ENCODE measurements at regions not wholly inside any gene's neighbourhood (a gene's known extent, or its start where the extent isn't known, plus 50 kb on each side); places are given as distances from the start of the nearest gene placed in this dataset.

GRCh38 chr9:87081503-87081902 lies 134.2 kb upstream of the GAS1 start:
- DNase-seq (ENCODE audit: insufficient read length, low spot score) (no peak), FAIRE-seq (no peak)

GRCh38 chr9:87083986-87084385 lies 136.7 kb upstream of the GAS1 start:
- no peak for FAIRE-seq

DNA sequence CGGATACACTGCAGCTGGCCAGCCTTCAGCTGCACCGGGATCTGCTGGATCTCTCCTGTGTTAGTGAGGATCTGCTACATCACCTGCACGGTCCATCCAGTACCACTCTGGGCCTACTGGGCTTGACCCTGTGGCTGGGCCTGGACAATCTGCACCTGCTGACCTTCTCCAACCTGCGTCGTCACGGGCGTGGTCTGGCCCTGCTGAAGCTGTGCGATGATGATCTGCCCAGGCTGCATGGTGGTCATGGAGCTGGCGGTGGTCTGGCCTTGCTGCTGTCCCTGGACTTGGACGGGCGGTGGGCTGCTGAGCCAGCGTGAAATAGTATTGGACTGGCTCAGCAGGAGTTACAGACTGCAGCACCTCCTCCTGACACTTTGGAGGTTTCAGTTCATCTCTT lies 137.1 kb upstream of the GAS1 start:
- no peak for FAIRE-seq
- DNase-seq (ENCODE audit: insufficient read length, low spot score) = no peak

More at GRCh38 chr9:87083986-87084385, 136.7 kb upstream of the GAS1 start:
- DNase-seq (ENCODE audit: insufficient read length, low spot score) = no peak

GRCh38 chr9:87085073-87085472 lies 137.8 kb upstream of the GAS1 start:
- no peak for DNase-seq (ENCODE audit: insufficient read length, low spot score)
- no peak for FAIRE-seq

- DNase-seq (ENCODE audit: insufficient read length, low spot score) (no peak), FAIRE-seq (no peak)
These were observed 138.2 kb upstream of the GAS1 start for GRCh38 chr9:87085521-87085920.

- FAIRE-seq (no peak), DNase-seq (ENCODE audit: insufficient read length, low spot score) (no peak)
These were observed 139.0 kb upstream of the GAS1 start for GRCh38 chr9:87086221-87086818.

DNA sequence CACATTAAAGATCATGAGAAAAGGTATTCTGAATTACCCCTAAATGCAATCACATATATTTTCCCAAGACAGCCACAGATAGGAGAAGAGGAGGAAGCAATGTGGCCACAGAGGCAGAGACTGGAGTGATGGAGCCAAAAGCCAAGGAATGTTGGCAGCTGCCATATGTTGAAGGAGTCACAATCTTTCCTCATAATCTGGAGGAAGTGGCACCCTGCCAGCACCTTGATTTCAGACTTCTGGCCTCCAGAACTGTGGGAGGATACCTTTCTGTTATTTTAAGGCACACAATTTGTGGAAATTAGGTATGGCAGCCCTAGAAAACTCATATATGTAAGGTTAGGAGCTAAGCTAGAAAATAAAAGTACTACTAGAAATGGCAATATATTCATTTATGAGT lies 139.9 kb upstream of the GAS1 start:
- FAIRE-seq = no peak

DNA sequence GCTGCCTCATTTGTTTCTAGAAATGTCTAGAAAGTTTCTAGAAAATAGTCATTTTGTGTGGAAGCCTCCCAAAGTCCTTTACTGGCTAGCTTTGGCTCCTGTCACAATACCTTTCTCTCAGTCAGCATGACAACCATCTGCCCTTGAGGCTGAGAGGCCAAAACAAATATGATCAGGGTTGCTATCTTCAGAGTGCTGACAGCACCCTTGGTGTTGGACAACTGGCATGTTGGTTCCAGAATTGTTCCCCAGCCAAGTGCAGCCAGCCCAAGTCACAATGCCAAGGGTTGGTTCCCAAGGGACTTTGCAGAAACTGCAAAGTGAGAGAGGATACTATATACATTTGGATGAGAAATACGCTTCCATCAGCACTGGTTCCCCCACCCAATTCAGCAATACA lies 140.9 kb upstream of the GAS1 start:
- no peak for DNase-seq (ENCODE audit: insufficient read length, low spot score)
- no peak for FAIRE-seq

More for the DNA sequence above, 139.9 kb upstream of the GAS1 start:
- no peak for DNase-seq (ENCODE audit: insufficient read length, low spot score)

- DNase-seq (ENCODE audit: insufficient read length, low spot score) = no peak
- FAIRE-seq = no peak
These were observed 141.5 kb upstream of the GAS1 start for GRCh38 chr9:87088621-87089365.

DNA sequence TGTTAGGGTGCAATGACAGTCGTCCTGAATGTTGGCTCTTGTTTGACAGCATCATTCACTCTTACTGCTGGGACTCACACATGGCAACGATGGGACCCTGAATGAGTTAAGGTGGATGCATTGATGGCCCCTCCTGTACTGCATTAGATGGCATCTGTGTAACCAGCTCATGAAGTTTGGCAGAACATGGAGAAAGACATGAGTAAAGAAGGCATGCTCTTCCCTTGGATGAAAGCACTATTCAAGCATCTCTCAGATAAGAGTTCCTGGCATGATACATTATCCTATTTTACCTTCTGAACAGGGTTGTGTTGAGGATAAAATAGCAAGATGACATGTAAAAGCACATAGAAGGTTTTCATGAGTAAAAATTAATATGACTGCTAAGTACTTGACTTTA lies 142.2 kb upstream of the GAS1 start:
- DNase-seq (ENCODE audit: insufficient read length, low spot score) (no peak), FAIRE-seq (no peak)

DNA sequence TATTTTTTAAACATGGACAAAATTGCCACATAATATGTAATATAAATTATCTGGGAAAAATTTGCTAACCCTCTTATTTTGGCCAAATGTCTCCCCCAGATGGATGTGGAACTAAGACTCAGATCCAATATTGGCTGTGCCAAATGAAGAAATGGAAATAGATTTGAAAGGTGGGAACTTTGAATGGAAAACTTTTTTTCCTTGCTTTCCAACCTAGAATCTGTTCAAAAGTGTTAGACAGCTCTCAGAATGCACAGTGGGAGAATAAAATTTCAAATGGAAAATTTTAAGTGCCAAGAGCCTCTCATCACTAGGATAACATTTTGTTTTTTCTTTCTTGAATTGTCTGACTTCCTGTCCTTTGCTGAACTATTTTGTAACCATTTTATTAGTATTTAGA lies 142.6 kb upstream of the GAS1 start:
- FAIRE-seq (no peak), DNase-seq (ENCODE audit: insufficient read length, low spot score) (no peak)

DNA sequence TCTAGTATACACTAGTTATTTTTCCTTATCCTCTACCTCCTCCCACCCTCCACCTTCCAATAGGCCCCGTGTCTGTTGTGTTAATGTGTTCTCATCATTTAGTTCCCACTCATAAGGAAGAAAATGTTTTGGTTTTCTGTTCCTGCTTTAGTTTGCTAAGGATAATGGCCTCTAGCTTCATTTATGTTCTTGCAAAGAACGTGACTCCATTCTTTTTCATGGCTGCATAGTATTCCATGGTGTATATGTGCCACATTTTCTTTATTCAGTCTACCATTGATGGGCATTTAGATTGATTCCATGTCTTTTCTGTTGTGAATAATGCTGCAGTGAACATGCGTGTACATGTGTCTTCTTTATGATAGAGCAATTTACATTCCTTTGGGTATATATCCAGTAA lies 146.5 kb upstream of the GAS1 start:
- DNase-seq (ENCODE audit: insufficient read length, low spot score) (no peak), FAIRE-seq (no peak)

- no peak for FAIRE-seq
- DNase-seq (ENCODE audit: insufficient read length, low spot score) = no peak
These were observed 148.6 kb upstream of the GAS1 start for GRCh38 chr9:87095951-87096350.

GRCh38 chr9:87096506-87096905 lies 149.2 kb upstream of the GAS1 start:
- no peak for FAIRE-seq

GRCh38 chr9:87097238-87097637 lies 149.9 kb upstream of the GAS1 start:
- FAIRE-seq = no peak
- no peak for DNase-seq (ENCODE audit: insufficient read length, low spot score)

More at GRCh38 chr9:87096506-87096905, 149.2 kb upstream of the GAS1 start:
- DNase-seq (ENCODE audit: insufficient read length, low spot score) = no peak

- DNase-seq (ENCODE audit: insufficient read length, low spot score) = no peak
- no peak for FAIRE-seq
These were observed 152.1 kb upstream of the GAS1 start for GRCh38 chr9:87099407-87099806.

DNA sequence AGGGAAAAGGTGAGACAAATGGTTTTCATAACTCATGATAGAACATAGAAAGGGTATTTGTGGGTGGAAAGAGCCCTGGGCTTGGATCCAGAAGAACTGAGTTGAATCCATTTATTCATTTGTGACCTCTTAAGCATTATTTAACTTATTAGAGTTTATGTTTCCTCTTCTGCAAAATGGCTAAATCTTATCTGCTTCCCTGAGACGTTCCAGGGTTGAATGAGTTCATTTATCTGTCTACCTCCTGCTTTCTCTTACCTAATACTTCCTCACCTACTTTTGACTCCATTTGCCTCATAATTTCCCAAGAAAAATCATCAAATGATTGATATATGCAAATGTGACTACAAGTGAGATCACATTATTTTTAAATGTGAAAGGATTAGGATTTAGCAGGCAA lies 152.7 kb upstream of the GAS1 start:
- DNase-seq (ENCODE audit: insufficient read length, low spot score) (no peak), FAIRE-seq (no peak)

DNA sequence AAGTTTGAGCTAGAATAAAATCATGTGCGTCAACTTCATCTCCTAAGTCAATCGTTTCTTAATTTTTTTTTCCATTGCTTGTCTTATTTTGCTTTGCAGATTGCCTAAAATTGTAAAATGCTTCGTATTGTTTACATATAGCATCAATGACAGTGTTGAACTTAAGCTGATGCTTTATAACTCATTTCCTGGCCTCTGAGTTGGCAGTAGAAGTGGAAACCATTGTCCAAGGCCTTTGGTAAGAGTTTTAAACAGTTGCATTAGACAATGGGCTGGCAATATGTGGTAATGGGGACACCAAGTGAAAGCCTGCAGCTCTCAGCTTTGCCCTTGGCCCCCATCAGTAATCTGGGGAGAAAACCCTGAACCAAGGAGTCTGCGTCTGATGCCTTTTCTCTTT lies 154.8 kb upstream of the GAS1 start:
- FAIRE-seq = no peak
- DNase-seq (ENCODE audit: insufficient read length, low spot score) = no peak

- DNase-seq (ENCODE audit: insufficient read length, low spot score) (no peak), FAIRE-seq (no peak)
These were observed 159.8 kb upstream of the GAS1 start for GRCh38 chr9:87107072-87107471.

- FAIRE-seq (no peak), DNase-seq (ENCODE audit: insufficient read length, low spot score) (no peak)
These were observed 161.4 kb upstream of the GAS1 start for GRCh38 chr9:87108661-87109060.

- FAIRE-seq (no peak), DNase-seq (ENCODE audit: insufficient read length, low spot score) (no peak)
These were observed 161.9 kb upstream of the GAS1 start for GRCh38 chr9:87109231-87109631.

DNA sequence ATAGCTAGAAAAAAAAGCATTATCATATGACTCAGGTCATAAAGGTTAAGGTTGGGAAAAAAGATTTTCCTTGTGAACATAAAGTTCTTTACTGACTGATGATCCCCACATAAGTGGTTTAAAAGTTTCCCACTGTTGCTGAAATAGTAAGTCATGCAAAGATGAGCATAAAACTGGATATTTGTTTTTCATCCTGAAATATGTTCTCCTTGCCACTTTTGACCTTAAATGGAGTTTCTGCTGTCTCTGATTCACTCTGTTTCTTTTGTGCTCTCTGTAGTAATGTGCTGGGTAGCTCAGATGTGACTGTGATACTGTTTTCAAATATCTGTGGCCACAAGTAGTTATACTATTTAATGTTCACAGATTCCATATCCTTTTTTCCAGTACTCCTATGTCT lies 162.5 kb upstream of the GAS1 start:
- DNase-seq (ENCODE audit: insufficient read length, low spot score) (no peak), FAIRE-seq (no peak)

GRCh38 chr9:87111010-87111409 lies 163.7 kb upstream of the GAS1 start:
- FAIRE-seq (no peak), DNase-seq (ENCODE audit: insufficient read length, low spot score) (no peak)
